ENCODE measurements at regions not wholly inside any gene's neighbourhood (a gene's known extent, or its start where the extent isn't known, plus 50 kb on each side); places are given as distances from the start of the nearest gene placed in this dataset.

DNA sequence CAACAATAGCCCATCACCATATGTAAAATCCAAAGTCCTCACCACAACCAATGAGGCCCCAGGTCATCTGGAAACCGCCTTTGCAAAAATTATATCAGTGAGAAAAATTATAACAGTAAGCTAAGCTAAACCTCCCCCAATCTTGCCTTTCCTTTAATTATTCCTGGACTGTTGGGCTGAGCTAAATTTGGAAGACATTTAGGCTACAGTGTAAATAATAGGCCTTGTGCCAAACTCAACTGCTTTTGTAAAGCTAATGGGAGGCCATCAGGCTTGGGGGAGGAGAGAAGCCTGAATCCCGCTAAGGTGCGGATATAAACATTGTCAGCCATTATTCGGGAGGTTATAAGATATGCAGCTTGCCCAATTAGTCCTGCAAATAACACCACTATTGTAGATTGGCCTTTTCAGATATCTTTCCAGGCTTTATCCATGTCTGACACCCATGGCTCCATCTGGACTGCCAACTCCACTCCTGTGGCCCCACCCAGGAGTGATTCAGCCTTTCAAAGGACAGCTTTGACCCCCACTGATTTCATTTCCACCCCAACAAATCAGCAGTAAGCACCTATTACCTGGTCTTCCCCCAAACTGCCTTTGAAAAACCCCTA is 53.0 kb upstream of the CA12 start:
- no peak overlapping the region for H3K4me3 ChIP-seq (ENCODE audit: low read depth, low read length)
- DNase-seq (ENCODE audit: low read depth), result no peak
- TF ChIP-seq, protein P1, sequence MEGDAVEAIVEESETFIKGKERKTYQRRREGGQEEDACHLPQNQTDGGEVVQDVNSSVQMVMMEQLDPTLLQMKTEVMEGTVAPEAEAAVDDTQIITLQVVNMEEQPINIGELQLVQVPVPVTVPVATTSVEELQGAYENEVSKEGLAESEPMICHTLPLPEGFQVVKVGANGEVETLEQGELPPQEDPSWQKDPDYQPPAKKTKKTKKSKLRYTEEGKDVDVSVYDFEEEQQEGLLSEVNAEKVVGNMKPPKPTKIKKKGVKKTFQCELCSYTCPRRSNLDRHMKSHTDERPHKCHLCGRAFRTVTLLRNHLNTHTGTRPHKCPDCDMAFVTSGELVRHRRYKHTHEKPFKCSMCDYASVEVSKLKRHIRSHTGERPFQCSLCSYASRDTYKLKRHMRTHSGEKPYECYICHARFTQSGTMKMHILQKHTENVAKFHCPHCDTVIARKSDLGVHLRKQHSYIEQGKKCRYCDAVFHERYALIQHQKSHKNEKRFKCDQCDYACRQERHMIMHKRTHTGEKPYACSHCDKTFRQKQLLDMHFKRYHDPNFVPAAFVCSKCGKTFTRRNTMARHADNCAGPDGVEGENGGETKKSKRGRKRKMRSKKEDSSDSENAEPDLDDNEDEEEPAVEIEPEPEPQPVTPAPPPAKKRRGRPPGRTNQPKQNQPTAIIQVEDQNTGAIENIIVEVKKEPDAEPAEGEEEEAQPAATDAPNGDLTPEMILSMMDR (conservative IDR thresholded peaks at IDR 0.05; ENCODE audit: low read depth, low read length), result no peak

DNA sequence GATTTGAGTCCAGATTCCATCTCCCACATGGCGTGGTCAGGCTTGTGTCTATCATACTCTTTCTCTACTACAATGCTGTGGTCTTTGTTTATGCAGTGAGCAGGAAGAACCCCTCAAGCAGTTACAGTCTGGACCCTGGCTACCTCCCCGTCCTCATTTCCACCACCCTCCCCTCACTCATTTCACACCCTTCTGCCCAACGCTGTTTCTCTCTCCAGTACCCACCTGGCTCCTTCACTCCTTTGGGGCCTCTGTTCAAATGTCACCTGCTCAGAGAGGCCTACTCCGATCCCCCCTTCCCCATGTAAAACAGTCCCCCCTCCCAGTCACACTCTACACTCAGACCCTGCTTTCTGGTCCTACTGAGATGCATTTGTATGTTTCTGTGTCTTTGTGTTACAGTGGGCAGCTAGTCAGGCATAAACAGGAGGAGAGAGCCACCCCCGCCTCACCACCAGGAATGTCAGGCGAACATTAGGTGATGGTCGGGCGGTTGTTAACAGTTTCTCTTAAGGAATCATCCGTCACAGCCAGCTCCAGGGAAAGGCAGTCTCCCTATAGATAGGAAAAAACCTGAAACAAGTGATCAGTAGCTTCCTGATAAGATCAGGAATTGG is 53.7 kb upstream of the CA12 start:
- TF ChIP-seq, protein P1 (conservative IDR thresholded peaks at IDR 0.05; ENCODE audit: low read depth, low read length), result no peak
- H3K4me3 ChIP-seq (ENCODE audit: low read depth, low read length), result no peak overlapping the region

DNA sequence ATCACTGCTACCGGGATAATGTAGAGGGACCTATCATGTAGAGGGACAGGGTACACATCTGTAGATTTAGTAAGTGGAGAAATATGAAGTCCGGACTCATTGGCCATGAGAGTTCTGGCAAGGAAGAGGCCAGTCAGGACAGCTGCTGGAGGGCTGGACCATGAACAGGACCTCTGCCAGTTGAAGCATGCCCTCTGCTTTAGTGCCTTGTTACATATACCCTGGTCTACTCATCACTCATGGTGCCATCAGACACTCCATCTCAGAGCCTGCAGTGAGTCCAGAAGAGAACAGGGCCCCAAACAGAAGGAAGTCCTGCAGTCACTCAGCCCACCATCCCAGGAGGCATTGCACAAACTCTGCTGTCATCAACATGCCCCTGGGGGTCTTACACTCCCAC is 54.7 kb upstream of the CA12 start:
- H3K4me3 ChIP-seq (ENCODE audit: low read depth, low read length), result no peak overlapping the region
- no peak for DNase-seq (ENCODE audit: low read depth)
- TF ChIP-seq, protein P1 (conservative IDR thresholded peaks at IDR 0.05; ENCODE audit: low read depth, low read length), result no peak

More for the DNA sequence above, 53.7 kb upstream of the CA12 start:
- no peak for DNase-seq (ENCODE audit: low read depth)

DNA sequence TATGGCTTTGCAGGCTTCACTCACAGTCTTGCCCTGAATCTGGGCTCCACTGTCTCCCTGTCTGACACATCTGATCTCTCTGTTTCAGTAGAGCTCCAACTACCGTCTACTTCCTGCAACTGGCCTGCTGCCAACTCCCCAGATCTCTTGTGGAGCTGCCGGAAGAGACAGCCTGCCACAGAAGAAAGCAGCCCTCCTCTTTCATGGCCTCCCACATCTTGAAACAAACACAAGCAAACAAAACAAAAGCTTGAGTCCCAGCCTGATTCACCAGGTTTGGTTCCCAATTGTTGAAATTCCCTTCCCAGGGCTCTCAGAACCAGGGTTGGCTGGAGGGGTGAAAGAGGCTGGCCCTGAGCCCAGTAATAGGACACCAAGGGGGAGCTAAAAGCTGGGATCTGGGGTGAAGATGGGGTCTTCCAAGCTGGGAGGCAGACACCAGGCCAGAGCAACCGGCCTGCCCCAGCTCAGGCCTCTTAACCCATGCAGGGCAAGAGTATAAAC is 55.3 kb upstream of the CA12 start:
- peak; percentile 93 for DNase-seq (ENCODE audit: low read depth)
- no peak overlapping the region for H3K4me3 ChIP-seq (ENCODE audit: low read depth, low read length)
- TF ChIP-seq, protein P1 (conservative IDR thresholded peaks at IDR 0.05; ENCODE audit: low read depth, low read length), result peak; percentile 31

DNA sequence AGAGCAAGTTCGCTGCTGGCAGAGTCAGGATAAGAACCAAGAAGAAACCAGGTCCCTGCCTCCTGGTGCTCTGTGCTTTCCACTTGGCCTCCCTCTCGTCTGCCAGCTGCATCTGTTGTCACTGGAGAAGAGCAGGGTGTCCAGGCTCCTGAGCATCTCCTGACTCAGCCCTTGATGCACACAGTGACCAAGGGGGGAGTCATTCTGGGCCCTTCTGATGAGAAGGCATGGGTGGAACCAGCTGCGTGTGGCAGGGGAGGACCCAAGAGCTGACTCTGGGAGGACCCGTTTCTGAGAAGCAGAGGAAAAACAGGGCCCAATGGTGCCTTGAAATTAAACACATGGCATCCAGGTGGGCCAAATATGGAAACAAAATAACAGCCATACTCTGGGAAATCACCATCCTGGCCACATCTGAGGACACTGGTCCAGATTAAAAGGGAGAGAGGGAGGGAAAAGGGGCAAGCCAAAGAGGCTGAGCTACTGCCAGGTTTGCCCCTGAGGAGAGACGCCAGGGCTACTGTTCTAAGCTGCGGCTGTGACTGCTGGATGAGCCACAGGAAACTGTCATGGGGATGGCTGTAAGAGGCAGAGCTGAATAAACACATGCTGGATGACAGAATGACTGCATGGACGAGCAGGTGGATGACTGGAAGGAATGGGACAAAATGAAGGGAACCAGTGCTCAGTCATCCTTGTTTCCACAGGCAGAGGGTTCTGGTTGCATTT is 58.1 kb upstream of the CA12 start:
- DNase-seq (ENCODE audit: low read depth), result no peak
- TF ChIP-seq, protein P1 (conservative IDR thresholded peaks at IDR 0.05; ENCODE audit: low read depth, low read length), result no peak
- no peak overlapping the region for H3K4me3 ChIP-seq (ENCODE audit: low read depth, low read length)

DNA sequence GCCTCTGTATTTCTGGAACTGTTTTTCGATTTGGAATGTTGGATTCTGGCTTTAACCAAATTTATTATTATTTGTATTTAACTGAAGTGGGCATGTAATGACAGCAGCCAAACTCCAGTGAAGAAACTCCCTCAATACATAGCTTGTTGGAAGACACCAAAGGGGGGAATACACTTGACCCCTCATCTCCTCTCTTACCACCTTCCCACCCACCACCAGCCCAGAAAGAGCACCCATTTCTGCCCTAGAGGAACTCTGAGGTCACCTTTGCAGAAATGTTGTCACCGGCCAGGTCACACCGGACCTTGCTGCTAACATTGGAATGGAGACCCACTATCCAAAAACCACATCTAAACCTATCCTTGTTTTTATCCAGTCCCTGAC is 58.6 kb upstream of the CA12 start:
- TF ChIP-seq, protein P1 (conservative IDR thresholded peaks at IDR 0.05; ENCODE audit: low read depth, low read length), result no peak
- DNase-seq (ENCODE audit: low read depth), result no peak
- no peak overlapping the region for H3K4me3 ChIP-seq (ENCODE audit: low read depth, low read length)

Data from choroid plexus epithelial cell (primary cell).